Cardiac muscle cell (in vitro differentiated cells and primary cell): ENCODE measurements at regions not wholly inside any gene's neighbourhood (a gene's known extent, or its start where the extent isn't known, plus 50 kb on each side); places are given as distances from the start of the nearest gene placed in this dataset.

Experiments used
- DNase-seq, 2 donors: peaks; one replicate each; pipeline versions ENCODE4 v3.0.0 to v3.0.0-alpha.2; 2010 to 2017; ENCODE audit warnings: low read depth in 1 of 2, low spot score in 1 of 2
- H3K27ac ChIP-seq: fragments of 200-600 bp; sonication (generic); 2 replicates; pipeline ENCODE4 v1.5.1; 2016
- H3K27me3 ChIP-seq: fragments of 200-600 bp; sonication (generic); 2 replicates; pipeline ENCODE4 v1.6.0; 2016; ENCODE audit warnings: control low read depth
- H3K36me3 ChIP-seq: fragments of 200-600 bp; sonication (generic); 2 replicates; pipeline ENCODE4 v1.5.1; 2016; ENCODE audit warnings: control low read depth
- H3K4me1 ChIP-seq: fragments of 200-600 bp; sonication (generic); 2 replicates; pipeline ENCODE4 v1.8.1; 2017; ENCODE audit warnings: low read depth, mild to moderate bottlenecking, mixed run types
- H3K4me3 ChIP-seq: fragments of 200-600 bp; sonication (generic); 2 replicates; pipeline ENCODE4 v1.5.1; 2016; ENCODE audit warnings: mild to moderate bottlenecking
- H3K9me3 ChIP-seq: fragments of 200-600 bp; sonication (generic); 2 replicates; pipeline ENCODE4 v1.5.1; 2017; ENCODE audit warnings: low read depth, mild to moderate bottlenecking, control low read depth
- CTCF ChIP-seq: IDR thresholded peaks from 2 replicates; pipeline ENCODE4 v1.5.1; 2012; ENCODE audit warnings: low read depth, mild to moderate bottlenecking, low read length

DNA sequence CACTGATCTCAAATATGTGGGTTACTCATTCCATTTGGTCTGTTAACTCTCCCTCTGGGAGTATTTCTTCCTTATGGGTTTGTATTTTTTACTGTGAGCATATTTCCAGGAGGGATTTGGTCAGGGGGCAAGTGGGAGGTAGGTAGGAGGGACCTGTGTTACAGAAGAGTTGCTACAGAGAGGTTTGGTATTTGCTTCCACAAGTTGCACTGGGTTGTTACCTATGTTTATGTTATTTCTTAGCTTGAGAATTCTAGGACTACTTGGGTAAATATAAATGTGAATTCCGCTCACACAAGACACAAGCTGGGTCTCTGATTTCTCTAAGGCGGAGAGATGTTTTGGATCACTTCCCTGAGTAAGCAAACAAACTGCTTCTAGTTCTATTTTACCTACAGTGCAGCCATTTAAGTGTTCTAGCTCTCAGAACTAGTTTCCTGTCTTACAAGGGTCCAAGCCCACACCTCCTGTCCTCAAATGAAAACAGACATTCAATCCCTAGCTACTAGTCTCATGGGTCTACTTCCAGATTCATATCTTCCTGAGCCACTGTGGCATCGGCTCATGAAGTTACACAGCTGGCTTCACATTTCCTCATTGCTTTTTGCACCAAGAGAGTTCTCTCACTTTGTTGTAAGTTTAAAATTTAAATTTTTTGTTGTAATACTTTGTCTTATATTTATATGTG, 75.4 kb upstream of the PPP1R3C start:
- no peak overlapping the region for H3K27ac ChIP-seq
- H3K36me3 ChIP-seq: no peaks in the 10 kb centered on the region
- no peak for TF ChIP-seq CTCF
- H3K4me1 ChIP-seq: peaks cover 9% of the 10 kb centered on the region
- DNase-seq: no peak
- no peaks in the 10 kb centered on the region for H3K27me3 ChIP-seq
- H3K4me3 ChIP-seq: no peak overlapping the region
- H3K9me3 ChIP-seq: no peaks in the 10 kb centered on the region

GRCh38 chr10:91707236-91707635, 74.4 kb upstream of the PPP1R3C start:
- peaks cover 9% of the 10 kb centered on the region for H3K4me1 ChIP-seq
- H3K27me3 ChIP-seq: no peaks in the 10 kb centered on the region
- H3K9me3 ChIP-seq: no peaks in the 10 kb centered on the region
- no peaks in the 10 kb centered on the region for H3K36me3 ChIP-seq
- no peak overlapping the region for H3K4me3 ChIP-seq
- no peak overlapping the region for H3K27ac ChIP-seq
- no peak for TF ChIP-seq CTCF
- DNase-seq: no peak

DNA sequence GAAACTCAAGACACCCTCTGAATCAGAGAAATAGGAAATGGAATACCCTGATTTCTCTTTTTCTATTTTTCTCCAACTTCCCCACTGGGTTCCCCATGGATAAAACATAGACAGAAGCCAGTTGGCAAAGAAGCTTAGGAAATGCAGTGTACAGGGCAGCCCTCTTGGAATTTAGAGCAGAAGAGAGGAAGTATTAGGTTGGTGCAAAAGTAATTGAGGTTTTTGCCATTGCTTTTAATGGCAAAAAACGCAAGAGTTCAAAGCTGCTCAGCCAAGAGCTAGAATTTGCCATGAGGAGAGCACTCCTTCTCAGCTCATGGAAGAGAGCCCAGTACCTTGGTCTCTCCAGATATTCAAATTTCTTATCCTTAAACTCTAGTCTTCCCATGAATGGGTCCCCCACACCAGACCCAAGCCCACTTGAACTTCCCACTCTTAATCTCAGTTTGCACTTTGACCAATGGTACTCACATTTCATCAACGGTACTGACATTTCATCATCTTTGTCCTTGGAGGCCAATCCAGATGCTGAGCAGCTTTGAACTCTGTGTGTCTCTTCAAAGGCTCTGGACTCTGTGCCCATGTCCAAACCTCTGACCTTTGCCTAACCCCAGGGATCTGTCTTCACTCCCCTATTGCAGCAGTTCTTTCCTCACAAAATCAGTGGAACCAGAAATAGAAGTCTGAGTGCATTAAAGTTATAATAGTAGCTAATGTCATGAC, 73.2 kb upstream of the PPP1R3C start:
- no peak for TF ChIP-seq CTCF
- no peaks in the 10 kb centered on the region for H3K27me3 ChIP-seq
- H3K9me3 ChIP-seq: no peaks in the 10 kb centered on the region
- H3K4me3 ChIP-seq: no peak overlapping the region
- no peak overlapping the region for H3K27ac ChIP-seq
- H3K36me3 ChIP-seq: no peaks in the 10 kb centered on the region
- DNase-seq: no peak
- H3K4me1 ChIP-seq: peaks cover 9% of the 10 kb centered on the region

DNA sequence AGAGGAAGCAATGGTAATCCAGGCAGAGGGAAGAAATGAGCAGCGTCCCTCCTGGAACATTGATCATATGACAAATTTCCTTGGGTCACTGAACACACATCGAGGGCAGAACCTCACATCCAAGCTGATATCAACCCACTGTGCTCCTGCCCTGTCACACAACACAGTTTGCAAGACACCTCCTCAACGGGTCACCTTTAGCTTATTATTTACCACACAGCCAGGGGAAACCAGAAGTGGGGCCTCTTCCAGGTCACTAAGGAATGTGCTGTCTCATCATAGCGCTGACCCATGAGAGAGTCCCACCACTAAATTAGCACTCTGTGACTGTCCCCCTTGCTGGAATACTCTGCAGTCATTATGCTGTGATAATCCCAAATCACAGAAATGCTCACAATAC, 69.7 kb upstream of the PPP1R3C start:
- no peaks in the 10 kb centered on the region for H3K36me3 ChIP-seq
- no peaks in the 10 kb centered on the region for H3K9me3 ChIP-seq
- no peaks in the 10 kb centered on the region for H3K27me3 ChIP-seq
- H3K4me1 ChIP-seq: peaks cover 9% of the 10 kb centered on the region
- no peak for DNase-seq
- H3K27ac ChIP-seq: no peak overlapping the region
- H3K4me3 ChIP-seq: no peak overlapping the region
- no peak for TF ChIP-seq CTCF

GRCh38 chr10:91700788-91701444, 68.0 kb upstream of the PPP1R3C start:
- Histone ChIP-seq H3K27ac (no peak overlapping the region), H3K4me1 (peaks cover under 1% of the 10 kb centered on the region), H3K4me3 (no peak overlapping the region), H3K36me3 (no peaks in the 10 kb centered on the region), H3K27me3 (no peaks in the 10 kb centered on the region), H3K9me3 (no peaks in the 10 kb centered on the region)
- DNase-seq: peak in 1 of 2 donors; percentile 48
- TF ChIP-seq CTCF: no peak
